Liver (tissue), 8 donors: ENCODE measurements at regions not wholly inside any gene's neighbourhood (a gene's known extent, or its start where the extent isn't known, plus 50 kb on each side); places are given as distances from the start of the nearest gene placed in this dataset.

Source experiments
- DNase-seq: peaks from one replicate; pipeline ENCODE4 v3.0.0-alpha.2; 2017; ENCODE audit warnings: low spot score
- H3K27ac ChIP-seq, 2 donors: one replicate each; pipeline ENCODE4 v1.7.0; 2013; ENCODE audit warnings: inconsistent platforms in 2 of 2, low read length in 2 of 2, control low read depth in 1 of 2, low read depth in 1 of 2, mild to moderate bottlenecking in 1 of 2
- H3K27me3 ChIP-seq, 4 donors: one replicate each; pipeline versions ENCODE4 v1.6.1 to v1.7.0; 2013; ENCODE audit warnings: low read length in 3 of 4, inconsistent platforms in 1 of 4, mild to moderate bottlenecking in 1 of 4, moderate library complexity in 1 of 4; ENCODE audit not compliant: control insufficient read depth in 4 of 4, insufficient read depth in 4 of 4
- H3K36me3 ChIP-seq, 4 donors: one replicate each; pipeline versions ENCODE4 v1.6.1 to v1.7.0; 2013; ENCODE audit warnings: low read length in 3 of 4, mild to moderate bottlenecking in 3 of 4, low read depth in 1 of 4, moderate library complexity in 1 of 4; ENCODE audit not compliant: control insufficient read depth in 4 of 4, insufficient read depth in 3 of 4
- H3K4me1 ChIP-seq, 4 donors: one replicate each; pipeline versions ENCODE4 v1.6.1 to v1.7.0; 2013; ENCODE audit warnings: low read length in 3 of 4, mild to moderate bottlenecking in 3 of 4, moderate library complexity in 1 of 4; ENCODE audit not compliant: control insufficient read depth in 4 of 4, insufficient read depth in 4 of 4
- H3K4me3 ChIP-seq, 3 donors: one replicate each; pipeline versions ENCODE4 v1.6.1 to v1.7.0; 2013; ENCODE audit warnings: low read length in 3 of 3, control low read depth in 1 of 3, low read depth in 1 of 3, mild to moderate bottlenecking in 1 of 3
- H3K9ac ChIP-seq, 2 donors: one replicate each; pipeline ENCODE4 v1.7.0; 2013; ENCODE audit warnings: low read length in 2 of 2, mild to moderate bottlenecking in 2 of 2, moderate library complexity in 2 of 2, control low read depth in 1 of 2, low read depth in 1 of 2
- H3K9me3 ChIP-seq, 4 donors: one replicate each; pipeline versions ENCODE4 v1.6.1 to v1.7.0; 2013; ENCODE audit warnings: low read length in 3 of 4; ENCODE audit not compliant: control insufficient read depth in 4 of 4
- EGR1 ChIP-seq, 2 donors: IDR thresholded peaks; 2 replicates each; pipeline ENCODE4 v1.6.1; 2016 to 2018; ENCODE audit warnings: antibody characterized with exemption in 2 of 2, low read depth in 2 of 2
- FOXA1 ChIP-seq: IDR thresholded peaks from 2 replicates; pipeline ENCODE4 v1.6.1; 2016; ENCODE audit warnings: antibody characterized with exemption
- FOXA2 ChIP-seq: IDR thresholded peaks from 2 replicates; pipeline ENCODE4 v1.6.1; 2016; ENCODE audit warnings: antibody characterized with exemption
- GABPA ChIP-seq, 2 donors: IDR thresholded peaks in 1 of 2; conservative IDR thresholded peaks in 1 of 2; 2 replicates each; pipeline ENCODE4 v1.6.1; 2016; ENCODE audit warnings: antibody characterized with exemption in 2 of 2, mild to moderate bottlenecking in 1 of 2, moderate library complexity in 1 of 2
- HNF4A ChIP-seq, 2 donors: conservative IDR thresholded peaks; 2 replicates each; pipeline ENCODE4 v1.6.1; 2016; ENCODE audit warnings: antibody characterized with exemption in 2 of 2, mild to moderate bottlenecking in 2 of 2
- HNF4G ChIP-seq: IDR thresholded peaks from 2 replicates; pipeline ENCODE4 v1.6.1; 2016; ENCODE audit warnings: antibody characterized with exemption
- JUND ChIP-seq, 2 donors: IDR thresholded peaks; 2 replicates each; pipeline ENCODE4 v1.6.1; 2016; ENCODE audit warnings: antibody characterized with exemption in 2 of 2
- NR2F2 ChIP-seq: IDR thresholded peaks from 2 replicates; pipeline ENCODE4 v1.6.1; 2016; ENCODE audit warnings: antibody characterized with exemption
- RAD21 ChIP-seq, 2 donors: IDR thresholded peaks; 2 replicates each; pipeline ENCODE4 v1.6.1; 2016; ENCODE audit warnings: antibody characterized with exemption in 2 of 2, mild to moderate bottlenecking in 2 of 2
- RXRA ChIP-seq, 2 donors: IDR thresholded peaks; 2 replicates each; pipeline ENCODE4 v1.6.1; 2017 to 2018; ENCODE audit warnings: antibody characterized with exemption in 2 of 2, mild to moderate bottlenecking in 1 of 2
- SP1 ChIP-seq: IDR thresholded peaks from 2 replicates; pipeline ENCODE4 v1.6.1; 2018; ENCODE audit warnings: antibody characterized with exemption, mild to moderate bottlenecking
- TAF1 ChIP-seq: conservative IDR thresholded peaks from 2 replicates; pipeline ENCODE4 v1.6.1; 2016; ENCODE audit warnings: antibody characterized with exemption, mild to moderate bottlenecking
- YY1 ChIP-seq: IDR thresholded peaks from 2 replicates; pipeline ENCODE4 v1.6.1; 2016; ENCODE audit warnings: antibody characterized with exemption, mild to moderate bottlenecking
- WGBS: extraction: QIAGEN DNeasy Blood & Tissue Kit; methylation state at CpG from one replicate; pipeline ENCODE4 v1.1.7; 2013; 5-methylcytosine and 5-hydroxymethylcytosine counted together
- TF ChIP-seq, protein P1 (sequence below): fragments of 150-350 bp; IDR thresholded peaks from 2 replicates; pipeline ENCODE4 v1.5.1; 2017; ENCODE audit warnings: improper control_type of control experiment, low read depth, low read length; ENCODE audit not compliant: missing input control
- TF ChIP-seq, protein P2 (sequence below): IDR thresholded peaks from 2 replicates; pipeline ENCODE4 v1.6.1; 2016; ENCODE audit warnings: antibody characterized with exemption, mild to moderate bottlenecking
- TF ChIP-seq, protein P3 (sequence below): IDR thresholded peaks from 2 replicates; pipeline ENCODE4 v1.6.1; 2016; ENCODE audit warnings: antibody characterized with exemption
- TF ChIP-seq, protein P4 (sequence below): IDR thresholded peaks from 2 replicates; pipeline ENCODE4 v1.6.1; 2016; ENCODE audit warnings: antibody characterized with exemption
- TF ChIP-seq, protein P5 (sequence below): IDR thresholded peaks from 2 replicates; pipeline ENCODE4 v1.6.1; 2016; ENCODE audit warnings: antibody characterized with exemption
- donor health status: healthy.
- donor health status: healthy.
- donor health status: healthy.
- donor health status: healthy.
- donor health status: healthy.

DNA sequence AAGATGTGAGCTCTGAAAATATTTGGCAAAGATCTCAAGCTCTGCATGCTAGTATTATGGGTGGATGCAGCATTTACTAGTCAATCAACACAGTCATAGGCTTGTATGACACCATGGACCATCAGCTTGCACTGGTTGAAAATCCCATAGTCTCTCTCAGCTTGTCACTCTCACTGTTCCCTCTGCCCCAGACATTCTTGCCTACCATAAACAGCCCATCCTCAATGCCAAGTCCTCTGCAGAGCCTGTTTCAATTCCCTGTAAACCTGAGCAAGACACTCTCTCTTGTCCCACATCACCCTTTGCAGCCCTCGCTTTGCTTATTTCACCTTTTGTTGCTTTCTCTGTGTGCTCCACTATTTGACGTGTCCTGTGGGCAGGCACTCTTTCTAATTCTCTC, 264.6 kb downstream of the ICE1 start:
- TF ChIP-seq, protein P1, sequence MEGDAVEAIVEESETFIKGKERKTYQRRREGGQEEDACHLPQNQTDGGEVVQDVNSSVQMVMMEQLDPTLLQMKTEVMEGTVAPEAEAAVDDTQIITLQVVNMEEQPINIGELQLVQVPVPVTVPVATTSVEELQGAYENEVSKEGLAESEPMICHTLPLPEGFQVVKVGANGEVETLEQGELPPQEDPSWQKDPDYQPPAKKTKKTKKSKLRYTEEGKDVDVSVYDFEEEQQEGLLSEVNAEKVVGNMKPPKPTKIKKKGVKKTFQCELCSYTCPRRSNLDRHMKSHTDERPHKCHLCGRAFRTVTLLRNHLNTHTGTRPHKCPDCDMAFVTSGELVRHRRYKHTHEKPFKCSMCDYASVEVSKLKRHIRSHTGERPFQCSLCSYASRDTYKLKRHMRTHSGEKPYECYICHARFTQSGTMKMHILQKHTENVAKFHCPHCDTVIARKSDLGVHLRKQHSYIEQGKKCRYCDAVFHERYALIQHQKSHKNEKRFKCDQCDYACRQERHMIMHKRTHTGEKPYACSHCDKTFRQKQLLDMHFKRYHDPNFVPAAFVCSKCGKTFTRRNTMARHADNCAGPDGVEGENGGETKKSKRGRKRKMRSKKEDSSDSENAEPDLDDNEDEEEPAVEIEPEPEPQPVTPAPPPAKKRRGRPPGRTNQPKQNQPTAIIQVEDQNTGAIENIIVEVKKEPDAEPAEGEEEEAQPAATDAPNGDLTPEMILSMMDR: no peak
- TF ChIP-seq EGR1 (IDR thresholded peaks at IDR 0.05; ENCODE audit: low read depth in 2 of 2) (no peak), YY1 (no peak), FOXA1 (no peak), JUND (IDR thresholded peaks at IDR 0.05) (no peak), TAF1 (no peak), RXRA (IDR thresholded peaks at IDR 0.05) (no peak), HNF4G (no peak), FOXA2 (no peak), NR2F2 (no peak), HNF4A (conservative IDR thresholded peaks at IDR 0.05) (no peak), GABPA (IDR thresholded peaks at IDR 0.05 in 1 of 2, conservative IDR thresholded peaks at IDR 0.05 in 1 of 2) (no peak)
- TF ChIP-seq, protein P2, sequence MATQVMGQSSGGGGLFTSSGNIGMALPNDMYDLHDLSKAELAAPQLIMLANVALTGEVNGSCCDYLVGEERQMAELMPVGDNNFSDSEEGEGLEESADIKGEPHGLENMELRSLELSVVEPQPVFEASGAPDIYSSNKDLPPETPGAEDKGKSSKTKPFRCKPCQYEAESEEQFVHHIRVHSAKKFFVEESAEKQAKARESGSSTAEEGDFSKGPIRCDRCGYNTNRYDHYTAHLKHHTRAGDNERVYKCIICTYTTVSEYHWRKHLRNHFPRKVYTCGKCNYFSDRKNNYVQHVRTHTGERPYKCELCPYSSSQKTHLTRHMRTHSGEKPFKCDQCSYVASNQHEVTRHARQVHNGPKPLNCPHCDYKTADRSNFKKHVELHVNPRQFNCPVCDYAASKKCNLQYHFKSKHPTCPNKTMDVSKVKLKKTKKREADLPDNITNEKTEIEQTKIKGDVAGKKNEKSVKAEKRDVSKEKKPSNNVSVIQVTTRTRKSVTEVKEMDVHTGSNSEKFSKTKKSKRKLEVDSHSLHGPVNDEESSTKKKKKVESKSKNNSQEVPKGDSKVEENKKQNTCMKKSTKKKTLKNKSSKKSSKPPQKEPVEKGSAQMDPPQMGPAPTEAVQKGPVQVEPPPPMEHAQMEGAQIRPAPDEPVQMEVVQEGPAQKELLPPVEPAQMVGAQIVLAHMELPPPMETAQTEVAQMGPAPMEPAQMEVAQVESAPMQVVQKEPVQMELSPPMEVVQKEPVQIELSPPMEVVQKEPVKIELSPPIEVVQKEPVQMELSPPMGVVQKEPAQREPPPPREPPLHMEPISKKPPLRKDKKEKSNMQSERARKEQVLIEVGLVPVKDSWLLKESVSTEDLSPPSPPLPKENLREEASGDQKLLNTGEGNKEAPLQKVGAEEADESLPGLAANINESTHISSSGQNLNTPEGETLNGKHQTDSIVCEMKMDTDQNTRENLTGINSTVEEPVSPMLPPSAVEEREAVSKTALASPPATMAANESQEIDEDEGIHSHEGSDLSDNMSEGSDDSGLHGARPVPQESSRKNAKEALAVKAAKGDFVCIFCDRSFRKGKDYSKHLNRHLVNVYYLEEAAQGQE: no peak
- TF ChIP-seq, protein P3, sequence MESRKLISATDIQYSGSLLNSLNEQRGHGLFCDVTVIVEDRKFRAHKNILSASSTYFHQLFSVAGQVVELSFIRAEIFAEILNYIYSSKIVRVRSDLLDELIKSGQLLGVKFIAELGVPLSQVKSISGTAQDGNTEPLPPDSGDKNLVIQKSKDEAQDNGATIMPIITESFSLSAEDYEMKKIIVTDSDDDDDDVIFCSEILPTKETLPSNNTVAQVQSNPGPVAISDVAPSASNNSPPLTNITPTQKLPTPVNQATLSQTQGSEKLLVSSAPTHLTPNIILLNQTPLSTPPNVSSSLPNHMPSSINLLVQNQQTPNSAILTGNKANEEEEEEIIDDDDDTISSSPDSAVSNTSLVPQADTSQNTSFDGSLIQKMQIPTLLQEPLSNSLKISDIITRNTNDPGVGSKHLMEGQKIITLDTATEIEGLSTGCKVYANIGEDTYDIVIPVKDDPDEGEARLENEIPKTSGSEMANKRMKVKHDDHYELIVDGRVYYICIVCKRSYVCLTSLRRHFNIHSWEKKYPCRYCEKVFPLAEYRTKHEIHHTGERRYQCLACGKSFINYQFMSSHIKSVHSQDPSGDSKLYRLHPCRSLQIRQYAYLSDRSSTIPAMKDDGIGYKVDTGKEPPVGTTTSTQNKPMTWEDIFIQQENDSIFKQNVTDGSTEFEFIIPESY: no peak
- H3K4me3 ChIP-seq: no peak overlapping the region
- H3K27ac ChIP-seq: no peak overlapping the region
- peaks cover 0 to 7% (median 3%) of the 10 kb centered on the region in 4 donors for H3K9me3 ChIP-seq
- DNase-seq: no peak
- H3K4me1 ChIP-seq: no peaks in the 10 kb centered on the region
- H3K9ac ChIP-seq: no peak overlapping the region
- H3K27me3 ChIP-seq: no peaks in the 10 kb centered on the region
- H3K36me3 ChIP-seq: no peaks in the 10 kb centered on the region
- 81% methylated on average over 2 of the region's 2 CpGs for WGBS

DNA sequence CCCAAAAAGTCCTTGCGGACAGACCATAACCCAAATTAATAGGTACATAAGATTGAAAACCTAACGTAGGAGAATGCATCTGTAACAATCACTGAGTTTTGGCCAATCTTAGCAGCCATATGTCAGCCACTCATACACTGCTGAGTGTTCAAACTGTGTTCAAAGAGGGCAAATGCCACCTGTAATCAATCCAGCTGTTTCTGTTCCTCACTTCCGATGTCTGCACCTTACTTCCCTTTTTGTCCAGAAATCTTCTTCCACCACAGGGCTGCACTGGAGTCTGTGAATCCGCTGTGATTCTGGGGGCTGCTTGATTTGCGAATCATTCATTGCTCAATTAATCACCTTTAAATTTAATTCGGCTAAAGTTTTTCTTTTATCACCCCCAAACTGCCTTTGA, 263.9 kb downstream of the ICE1 start:
- 81% methylated on average over 6 of the region's 6 CpGs for WGBS
- TF ChIP-seq TAF1 (no peak), FOXA2 (no peak), HNF4A (conservative IDR thresholded peaks at IDR 0.05) (no peak), EGR1 (IDR thresholded peaks at IDR 0.05; ENCODE audit: low read depth in 2 of 2) (no peak), HNF4G (no peak), RAD21 (IDR thresholded peaks at IDR 0.05) (no peak), SP1 (no peak), NR2F2 (no peak), RXRA (IDR thresholded peaks at IDR 0.05) (no peak), YY1 (no peak), GABPA (IDR thresholded peaks at IDR 0.05 in 1 of 2, conservative IDR thresholded peaks at IDR 0.05 in 1 of 2) (no peak), FOXA1 (no peak)
- TF ChIP-seq, protein P3: no peak
- TF ChIP-seq, protein P1: no peak
- TF ChIP-seq, protein P4, sequence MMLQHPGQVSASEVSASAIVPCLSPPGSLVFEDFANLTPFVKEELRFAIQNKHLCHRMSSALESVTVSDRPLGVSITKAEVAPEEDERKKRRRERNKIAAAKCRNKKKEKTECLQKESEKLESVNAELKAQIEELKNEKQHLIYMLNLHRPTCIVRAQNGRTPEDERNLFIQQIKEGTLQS: no peak
- TF ChIP-seq, protein P5, sequence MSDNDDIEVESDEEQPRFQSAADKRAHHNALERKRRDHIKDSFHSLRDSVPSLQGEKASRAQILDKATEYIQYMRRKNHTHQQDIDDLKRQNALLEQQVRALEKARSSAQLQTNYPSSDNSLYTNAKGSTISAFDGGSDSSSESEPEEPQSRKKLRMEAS: no peak

More for the DNA sequence above, 263.9 kb downstream of the ICE1 start:
- Histone ChIP-seq H3K4me1 (no peaks in the 10 kb centered on the region), H3K9ac (no peak overlapping the region), H3K27me3 (no peaks in the 10 kb centered on the region), H3K36me3 (no peaks in the 10 kb centered on the region), H3K27ac (no peak overlapping the region), H3K9me3 (peaks cover 0 to 7% (median 3%) of the 10 kb centered on the region in 4 donors), H3K4me3 (no peak overlapping the region)
- DNase-seq: no peak
